ENCODE measurements at regions not wholly inside any gene's neighbourhood (a gene's known extent, or its start where the extent isn't known, plus 50 kb on each side); places are given as distances from the start of the nearest gene placed in this dataset.

GRCh38 chr2:145076085-145076484 lies 556.2 kb upstream of the ZEB2 start:
- no peak for DNase-seq

GRCh38 chr2:145075454-145076062 lies 555.6 kb upstream of the ZEB2 start:
- DNase-seq = no peak

DNA sequence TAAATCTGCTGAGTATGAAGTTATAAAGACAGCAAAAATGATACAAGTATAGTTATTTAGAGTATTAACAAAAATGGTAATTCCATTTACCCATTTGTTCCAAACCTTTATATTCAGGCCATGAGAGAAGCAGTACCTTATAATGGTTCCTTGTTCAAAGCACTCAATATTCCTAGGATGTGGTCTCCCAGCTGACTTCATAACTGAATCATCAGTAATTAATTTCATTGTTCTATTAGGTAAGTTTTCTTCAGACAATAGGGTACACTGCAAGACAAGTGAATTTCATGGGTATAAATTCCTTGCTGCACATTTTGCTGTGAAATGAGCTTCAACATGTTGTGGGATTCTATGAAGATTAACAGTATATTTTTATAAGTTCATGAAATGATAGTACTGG lies 550.8 kb upstream of the ZEB2 start:
- no peak for DNase-seq

DNA sequence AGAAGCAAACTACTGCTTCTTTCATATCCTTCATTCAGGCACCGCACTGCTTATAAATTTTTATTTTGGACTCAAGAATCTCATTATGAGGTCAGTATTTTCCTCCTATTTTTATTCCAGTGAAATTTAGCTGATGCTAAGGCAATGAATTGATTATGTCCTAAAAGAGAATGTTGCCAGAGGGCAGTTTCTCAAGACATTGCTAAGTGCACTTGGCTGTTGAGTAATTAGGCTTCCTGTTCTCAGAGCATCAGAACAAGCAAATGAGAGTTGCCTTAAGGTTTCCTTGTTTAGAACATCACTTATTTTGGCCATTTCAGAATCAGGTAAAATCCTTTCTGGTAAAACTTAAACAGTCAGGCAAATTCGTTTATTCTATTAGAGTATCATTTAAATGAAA lies 548.6 kb upstream of the ZEB2 start:
- DNase-seq = peak; percentile 4

DNA sequence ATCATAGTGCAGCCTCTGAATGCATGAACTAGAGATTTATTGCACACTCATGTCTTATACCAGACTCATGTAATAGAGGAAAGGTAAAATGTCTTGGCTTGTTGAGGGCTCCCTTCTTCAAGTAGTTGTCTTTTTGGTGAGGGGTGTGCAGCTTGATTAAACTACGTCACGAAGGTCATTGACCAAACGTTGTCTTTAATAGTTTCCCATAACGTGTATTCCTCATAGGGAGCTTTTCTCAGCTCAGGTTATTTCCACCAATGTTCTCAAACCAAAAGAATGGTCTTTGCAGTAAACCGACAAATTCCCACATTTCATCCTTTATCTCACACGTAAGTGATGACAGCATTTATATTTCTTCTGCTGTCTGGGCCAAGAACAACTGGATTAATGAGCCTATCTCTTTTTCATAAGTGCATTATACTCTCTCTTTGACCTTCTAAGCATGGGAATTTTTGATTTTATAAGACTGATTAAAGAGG lies 547.7 kb upstream of the ZEB2 start:
- DNase-seq = no peak

GRCh38 chr2:145066856-145067548 lies 547.1 kb upstream of the ZEB2 start:
- no peak for DNase-seq

DNA sequence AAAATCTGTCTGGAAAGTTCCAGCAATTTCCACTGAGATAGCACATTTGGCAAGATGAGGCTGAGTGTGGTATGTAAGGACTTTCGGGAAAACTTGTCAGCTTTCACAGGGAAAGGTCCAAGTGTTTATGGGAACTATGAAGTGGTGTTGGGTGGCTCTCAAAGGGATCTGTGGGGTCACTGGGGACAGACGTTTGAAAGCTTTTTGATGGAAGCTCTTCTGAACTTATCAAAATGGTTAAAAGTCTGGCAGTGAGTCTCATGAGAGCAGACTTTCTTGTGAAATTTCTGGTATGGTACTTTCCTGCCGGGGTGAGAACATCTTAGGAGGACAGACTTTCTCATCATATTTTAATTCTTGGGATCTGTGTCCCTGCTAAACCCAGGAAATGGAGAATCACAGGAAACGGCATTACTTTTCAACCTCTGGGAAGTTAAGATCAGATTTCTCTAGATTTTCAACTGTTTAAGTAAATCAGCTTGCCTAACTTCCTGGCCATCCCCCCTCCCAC lies 546.3 kb upstream of the ZEB2 start:
- no peak for DNase-seq

DNA sequence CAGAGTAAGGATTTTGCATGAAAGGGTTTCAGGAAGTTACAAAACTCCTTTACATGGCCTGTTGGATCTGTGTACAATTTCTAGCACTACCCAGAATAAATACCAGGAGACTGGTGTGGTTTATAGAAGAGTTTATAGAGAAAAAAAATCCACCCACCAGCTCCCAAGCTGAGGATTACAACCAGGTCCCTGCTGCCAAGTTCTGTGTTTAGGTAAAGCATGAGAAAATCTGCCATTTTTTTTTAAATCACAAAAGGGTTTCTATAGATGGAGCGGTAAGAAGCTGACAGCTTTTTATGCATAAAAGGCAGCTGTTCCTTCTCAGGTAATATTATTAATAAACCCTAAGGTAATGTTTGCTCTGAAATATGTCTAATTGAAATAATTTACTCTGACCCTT lies 545.4 kb upstream of the ZEB2 start:
- no peak for DNase-seq

DNA sequence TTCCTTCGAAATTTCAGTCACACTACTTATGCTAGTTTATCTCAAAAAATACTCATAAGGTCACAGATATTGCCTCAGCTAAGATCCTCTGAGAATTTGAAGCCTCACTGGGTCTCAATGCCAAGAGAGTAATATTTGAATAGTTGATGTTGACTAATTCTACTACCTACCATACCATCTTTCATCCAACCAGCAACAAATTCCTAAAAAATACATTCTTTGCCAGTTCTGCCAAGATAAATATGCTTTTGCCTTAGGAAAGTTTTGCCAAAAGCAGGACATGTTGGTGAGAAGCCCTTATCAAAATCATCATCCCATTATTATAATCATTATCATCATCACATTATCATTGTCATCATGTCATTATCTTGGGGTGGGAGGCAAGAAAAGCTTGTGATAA lies 544.6 kb upstream of the ZEB2 start:
- no peak for DNase-seq

- DNase-seq = no peak
These were observed 541.0 kb upstream of the ZEB2 start for GRCh38 chr2:145060876-145061275.

- no peak for DNase-seq
These were observed 540.0 kb upstream of the ZEB2 start for GRCh38 chr2:145059914-145060313.

DNA sequence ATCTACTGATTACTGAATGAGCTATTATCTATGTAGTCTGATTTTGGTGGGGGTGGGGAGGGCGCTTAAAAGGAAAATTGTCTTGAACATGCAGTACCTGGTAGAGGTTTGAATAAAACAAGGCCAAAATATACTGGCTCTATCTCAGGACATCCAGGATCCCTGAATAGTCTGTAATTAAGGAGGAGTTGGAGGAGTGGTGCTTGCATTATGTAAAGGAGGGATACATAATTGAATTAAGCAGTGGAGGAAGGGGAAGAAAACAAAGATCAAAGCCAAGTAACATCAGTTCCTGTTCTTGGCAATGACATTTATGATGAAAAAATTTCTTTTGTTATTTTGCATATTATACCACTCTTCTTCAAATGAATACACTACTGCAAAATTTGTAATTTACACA lies 539.4 kb upstream of the ZEB2 start:
- no peak for DNase-seq

- no peak for DNase-seq
These were observed 538.5 kb upstream of the ZEB2 start for GRCh38 chr2:145058457-145058856.

DNA sequence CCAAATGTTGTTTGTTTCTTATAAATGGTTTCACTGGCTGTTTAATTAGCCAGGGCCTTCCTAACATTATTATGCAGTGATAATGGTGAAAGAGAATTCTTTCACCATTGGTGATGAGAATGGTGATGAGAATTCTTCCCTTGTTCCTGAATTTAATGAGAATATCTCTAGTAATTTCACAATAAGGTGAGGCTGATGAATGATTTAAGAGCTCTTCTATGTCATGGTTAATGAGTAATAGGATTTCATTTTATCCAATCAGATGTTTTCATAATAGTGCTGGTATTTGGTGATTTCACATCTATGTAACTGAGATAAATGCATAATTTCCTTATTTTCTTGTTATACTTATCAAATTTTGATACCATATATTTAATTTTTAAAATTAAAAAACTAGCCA lies 535.7 kb upstream of the ZEB2 start:
- DNase-seq = no peak

- DNase-seq = no peak
These were observed 530.2 kb upstream of the ZEB2 start for GRCh38 chr2:145050134-145050533.

DNA sequence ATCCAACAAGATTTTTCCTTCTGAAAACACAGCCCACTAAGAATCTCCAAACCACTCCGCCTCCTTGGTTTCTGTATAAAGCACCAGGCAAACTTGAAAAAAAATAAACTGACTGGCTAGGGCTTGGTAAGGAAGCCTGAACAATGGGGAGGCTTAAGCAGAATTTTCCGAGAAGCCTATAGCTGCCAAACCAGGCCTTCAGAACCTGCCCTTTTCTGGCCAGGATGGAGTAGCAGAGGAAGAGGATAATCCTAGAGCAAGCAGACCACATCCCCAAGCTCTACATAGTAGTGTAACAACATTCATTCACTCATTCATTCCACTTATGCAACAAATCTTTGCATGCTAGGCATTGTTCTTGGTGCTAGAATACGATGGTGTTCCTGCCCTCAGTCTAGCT lies 529.6 kb upstream of the ZEB2 start:
- DNase-seq = no peak

- no peak for DNase-seq
These were observed 527.6 kb upstream of the ZEB2 start for GRCh38 chr2:145047554-145047953.

GRCh38 chr2:145044491-145044890 lies 524.6 kb upstream of the ZEB2 start:
- no peak for DNase-seq

- DNase-seq = no peak
These were observed 523.5 kb upstream of the ZEB2 start for GRCh38 chr2:145043399-145043834.

- DNase-seq = no peak
These were observed 521.8 kb upstream of the ZEB2 start for GRCh38 chr2:145041706-145042105.

GRCh38 chr2:145040433-145040832 lies 520.5 kb upstream of the ZEB2 start:
- DNase-seq = no peak

GRCh38 chr2:145038041-145038525 lies 518.2 kb upstream of the ZEB2 start:
- no peak for DNase-seq

DNA sequence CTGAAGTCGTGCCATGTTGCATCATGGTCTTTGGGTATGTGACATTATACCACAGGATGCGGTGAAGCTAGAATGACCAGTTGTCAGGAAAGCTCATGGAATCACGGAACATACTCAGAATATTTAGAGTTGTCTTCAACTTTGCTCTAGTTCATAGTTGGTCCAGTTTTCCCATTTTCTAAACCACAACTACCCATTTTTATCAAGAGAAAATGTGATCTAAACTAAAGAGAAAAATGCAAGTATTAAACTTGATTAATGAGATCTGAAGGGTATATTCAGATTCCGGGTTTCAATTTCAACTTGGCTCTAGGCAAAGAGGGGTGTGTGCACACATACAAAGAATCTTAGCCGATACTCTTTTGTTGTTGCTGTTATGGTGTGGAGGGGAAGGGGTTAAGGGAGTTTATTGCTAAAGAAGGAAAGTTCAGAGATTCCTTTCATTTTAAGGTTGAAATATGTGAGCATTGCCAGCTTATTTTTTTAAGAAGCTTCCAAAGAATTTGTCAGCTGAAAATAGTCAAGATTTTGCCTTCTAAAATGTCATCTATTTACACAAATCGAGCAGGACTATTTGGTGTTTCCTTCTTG lies 516.6 kb upstream of the ZEB2 start:
- DNase-seq = no peak

- no peak for DNase-seq
These were observed 514.6 kb upstream of the ZEB2 start for GRCh38 chr2:145034511-145034910.

Measured in hematopoietic multipotent progenitor cell treated with erythropoietin and hydrocortisone succinate and interleukin-3 and kit ligand, for 6 days (in vitro differentiated cells).